K562 (cell line): ENCODE measurements at regions not wholly inside any gene's neighbourhood (a gene's known extent, or its start where the extent isn't known, plus 50 kb on each side); places are given as distances from the start of the nearest gene placed in this dataset.

Experiments
- FUS ChIP-seq: fragments of 200-400 bp; formaldehyde crosslinking; optimal IDR thresholded peaks from 2 replicates; pipeline ENCODE3; 2017; ENCODE audit warnings: low read depth, low read length
- MYC ChIP-seq, 2 experiments: fragments of 250-450 bp in 1 of 2; sonication (Bioruptor Pico) in 1 of 2; IDR thresholded peaks; 2 replicates each; pipeline versions ENCODE4 v1.5.1 to v1.6.1; 2012 to 2021; ENCODE audit warnings: low read depth in 2 of 2, borderline replicate concordance in 1 of 2, improper control_type of control experiment in 1 of 2, low read length in 1 of 2, mild to moderate bottlenecking in 1 of 2, moderate library complexity in 1 of 2
- POLR2A ChIP-seq: fragments of 450-650 bp; conservative IDR thresholded peaks from 2 replicates; pipeline ENCODE4 v1.6.1; 2016
- POLR3A ChIP-seq: IDR thresholded peaks from 2 replicates; pipeline ENCODE4 v1.6.1; 2011; ENCODE audit warnings: borderline replicate concordance, mild to moderate bottlenecking, moderate library complexity; ENCODE audit not compliant: insufficient read length, insufficient read depth; ENCODE audit errors: extremely low read depth
- PPARD ChIP-seq: fragments of 250-450 bp; sonication (Bioruptor Pico); IDR thresholded peaks from 2 replicates; pipeline ENCODE4 v1.8.0; 2022; ENCODE audit warnings: inconsistent platforms, mild to moderate bottlenecking, moderate library complexity

- TF ChIP-seq FUS (no peak), POLR3A (no peak), POLR2A (no peak), MYC (IDR thresholded peaks at IDR 0.05; ENCODE audit: low read depth, low read length) (no peak), MYC (CRISPR knock-in tag; IDR thresholded peaks at IDR 0.05; ENCODE audit: borderline replicate concordance, low read depth) (no peak), PPARD (CRISPR knock-in tag) (no peak)
Observed at GRCh38 chr5:7012057-7012456, 298.8 kb downstream of the TENT4A start.
